ENCODE measurements at regions not wholly inside any gene's neighbourhood (a gene's known extent, or its start where the extent isn't known, plus 50 kb on each side); places are given as distances from the start of the nearest gene placed in this dataset.

- TF ChIP-seq REST (IDR thresholded peaks at IDR 0.05) (no peak), CTCF (IDR thresholded peaks at IDR 0.05; ENCODE audit: low read depth, low read length, missing input control) (no peak), MAX (IDR thresholded peaks at IDR 0.05) (no peak), RAD21 (IDR thresholded peaks at IDR 0.05) (no peak), TAF1 (conservative IDR thresholded peaks at IDR 0.05) (no peak), JUND (IDR thresholded peaks at IDR 0.05) (no peak), SP1 (IDR thresholded peaks at IDR 0.05) (no peak), YY1 (IDR thresholded peaks at IDR 0.05) (no peak), EGR1 (IDR thresholded peaks at IDR 0.05; ENCODE audit: low read depth in 2 of 2) (no peak), GABPA (IDR thresholded peaks at IDR 0.05 in 1 of 2, conservative IDR thresholded peaks at IDR 0.05 in 1 of 2) (no peak)
- TF ChIP-seq, protein P1, sequence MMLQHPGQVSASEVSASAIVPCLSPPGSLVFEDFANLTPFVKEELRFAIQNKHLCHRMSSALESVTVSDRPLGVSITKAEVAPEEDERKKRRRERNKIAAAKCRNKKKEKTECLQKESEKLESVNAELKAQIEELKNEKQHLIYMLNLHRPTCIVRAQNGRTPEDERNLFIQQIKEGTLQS (IDR thresholded peaks at IDR 0.05) = no peak
- TF ChIP-seq, protein P2, sequence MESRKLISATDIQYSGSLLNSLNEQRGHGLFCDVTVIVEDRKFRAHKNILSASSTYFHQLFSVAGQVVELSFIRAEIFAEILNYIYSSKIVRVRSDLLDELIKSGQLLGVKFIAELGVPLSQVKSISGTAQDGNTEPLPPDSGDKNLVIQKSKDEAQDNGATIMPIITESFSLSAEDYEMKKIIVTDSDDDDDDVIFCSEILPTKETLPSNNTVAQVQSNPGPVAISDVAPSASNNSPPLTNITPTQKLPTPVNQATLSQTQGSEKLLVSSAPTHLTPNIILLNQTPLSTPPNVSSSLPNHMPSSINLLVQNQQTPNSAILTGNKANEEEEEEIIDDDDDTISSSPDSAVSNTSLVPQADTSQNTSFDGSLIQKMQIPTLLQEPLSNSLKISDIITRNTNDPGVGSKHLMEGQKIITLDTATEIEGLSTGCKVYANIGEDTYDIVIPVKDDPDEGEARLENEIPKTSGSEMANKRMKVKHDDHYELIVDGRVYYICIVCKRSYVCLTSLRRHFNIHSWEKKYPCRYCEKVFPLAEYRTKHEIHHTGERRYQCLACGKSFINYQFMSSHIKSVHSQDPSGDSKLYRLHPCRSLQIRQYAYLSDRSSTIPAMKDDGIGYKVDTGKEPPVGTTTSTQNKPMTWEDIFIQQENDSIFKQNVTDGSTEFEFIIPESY (IDR thresholded peaks at IDR 0.05) = no peak
These were observed 66.1 kb upstream of the CTNNBL1 start for GRCh38 chr20:37627767-37628130.

All from liver (tissue), 3 donors.